ENCODE measurements at regions not wholly inside any gene's neighbourhood (a gene's known extent, or its start where the extent isn't known, plus 50 kb on each side); places are given as distances from the start of the nearest gene placed in this dataset.

DNA sequence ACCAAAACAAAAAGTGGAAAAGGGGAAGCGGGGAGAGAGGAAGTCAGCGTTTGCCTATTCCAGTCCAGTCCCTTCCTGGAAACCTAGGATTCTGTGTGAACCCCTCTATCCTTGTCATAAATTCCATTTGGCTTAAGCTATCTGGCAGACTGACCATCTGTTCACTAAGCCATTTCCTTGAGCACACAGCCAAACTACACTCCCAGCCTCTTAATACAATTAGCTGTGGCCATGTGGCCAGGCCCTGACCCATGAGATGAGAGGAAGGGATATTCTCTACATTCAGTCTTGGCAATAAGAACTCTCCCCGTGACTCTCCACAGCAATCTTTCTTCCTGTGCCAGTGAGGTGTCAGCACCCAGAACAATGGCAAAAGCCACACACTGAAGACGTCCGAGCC is 424.8 kb downstream of the TLE1 start:
- no peak overlapping the region for H3K14ac ChIP-seq (ENCODE audit: low read length in 2 of 2)
- H3K79me1 ChIP-seq (replicated peaks; ENCODE audit: low read length, poor library complexity, severe bottlenecking): no peaks in the 10 kb centered on the region
- no peak overlapping the region for H2BK12ac ChIP-seq (ENCODE audit: low read length in 2 of 2)
- H3K36me3 ChIP-seq (ENCODE audit: control insufficient read depth in 1 of 2, insufficient read depth in 2 of 2, low read depth in 1 of 2, low read length in 2 of 2): no peaks in the 10 kb centered on the region
- H4K8ac ChIP-seq (ENCODE audit: low read length): no peak overlapping the region
- no peak overlapping the region for H3K4me2 ChIP-seq (ENCODE audit: low read length, poor library complexity, severe bottlenecking)
- peak; percentile 40 for DNase-seq
- H2BK5ac ChIP-seq (ENCODE audit: low read depth, low read length, poor library complexity, severe bottlenecking): no peak overlapping the region
- peaks cover 4% of the 10 kb centered on the region for H3K9me3 ChIP-seq (ENCODE audit: control insufficient read depth, low read length)
- H2BK15ac ChIP-seq (ENCODE audit: low read depth, poor library complexity, severe bottlenecking): no peak overlapping the region
- no peak overlapping the region for H2AK5ac ChIP-seq (ENCODE audit: low read length, severe bottlenecking)
- H3K23ac ChIP-seq (ENCODE audit: low read length in 2 of 2): no peak overlapping the region
- H2AFZ ChIP-seq (ENCODE audit: low read depth, low read length): no peak overlapping the region
- no peaks in the 10 kb centered on the region for H3K27me3 ChIP-seq (ENCODE audit: control insufficient read depth in 1 of 2, insufficient read depth in 1 of 2, low read length in 2 of 2)
- no peak overlapping the region for H3K4ac ChIP-seq (ENCODE audit: low read depth in 1 of 2, low read length in 2 of 2)
- peaks cover 3% of the 10 kb centered on the region for H3K4me1 ChIP-seq (ENCODE audit: control insufficient read depth, insufficient read depth, low read depth, low read length)
- no peak overlapping the region for H4K91ac ChIP-seq (ENCODE audit: low read length)
- peak overlapping the region in 1 of 2 experiments; percentile 28 for H3K18ac ChIP-seq (ENCODE audit: low read depth in 1 of 2, low read length in 2 of 2)
- H3K4me3 ChIP-seq (ENCODE audit: insufficient read depth in 1 of 2, low read depth in 1 of 2, low read length in 2 of 2): no peak overlapping the region
- H3K27ac ChIP-seq (ENCODE audit: low read length, poor library complexity, severe bottlenecking): no peak overlapping the region
- H3K9ac ChIP-seq (ENCODE audit: low read length): no peak overlapping the region
- 81% methylated on average over 4 of the region's 5 CpGs for WGBS
- no peak overlapping the region for H2BK120ac ChIP-seq (ENCODE audit: low read depth, low read length)

- no peak overlapping the region for H4K8ac ChIP-seq (ENCODE audit: low read length)
- no peak overlapping the region for H2AK5ac ChIP-seq (ENCODE audit: low read length, severe bottlenecking)
- H2BK12ac ChIP-seq (ENCODE audit: low read length in 2 of 2): no peak overlapping the region
- no peaks in the 10 kb centered on the region for H3K27me3 ChIP-seq (ENCODE audit: control insufficient read depth in 1 of 2, insufficient read depth in 1 of 2, low read length in 2 of 2)
- H3K36me3 ChIP-seq (ENCODE audit: control insufficient read depth in 1 of 2, insufficient read depth in 2 of 2, low read depth in 1 of 2, low read length in 2 of 2): no peaks in the 10 kb centered on the region
- H2BK15ac ChIP-seq (ENCODE audit: low read depth, poor library complexity, severe bottlenecking): no peak overlapping the region
- no peak overlapping the region for H3K4me2 ChIP-seq (ENCODE audit: low read length, poor library complexity, severe bottlenecking)
- no peaks in the 10 kb centered on the region for H3K79me1 ChIP-seq (replicated peaks; ENCODE audit: low read length, poor library complexity, severe bottlenecking)
- DNase-seq: no peak
- WGBS: no CpG with 5 or more reads among the region's 2 CpGs
- no peak overlapping the region for H3K4me3 ChIP-seq (ENCODE audit: insufficient read depth in 1 of 2, low read depth in 1 of 2, low read length in 2 of 2)
- no peak overlapping the region for H3K14ac ChIP-seq (ENCODE audit: low read length in 2 of 2)
- no peak overlapping the region for H2BK5ac ChIP-seq (ENCODE audit: low read depth, low read length, poor library complexity, severe bottlenecking)
- H3K4me1 ChIP-seq (ENCODE audit: control insufficient read depth, insufficient read depth, low read depth, low read length): peaks cover 3% of the 10 kb centered on the region
- H2BK120ac ChIP-seq (ENCODE audit: low read depth, low read length): no peak overlapping the region
- no peak overlapping the region for H3K9ac ChIP-seq (ENCODE audit: low read length)
- H3K4ac ChIP-seq (ENCODE audit: low read depth in 1 of 2, low read length in 2 of 2): no peak overlapping the region
- no peak overlapping the region for H3K27ac ChIP-seq (ENCODE audit: low read length, poor library complexity, severe bottlenecking)
- no peak overlapping the region for H3K18ac ChIP-seq (ENCODE audit: low read depth in 1 of 2, low read length in 2 of 2)
- no peak overlapping the region for H4K91ac ChIP-seq (ENCODE audit: low read length)
- H2AFZ ChIP-seq (ENCODE audit: low read depth, low read length): no peak overlapping the region
- no peak overlapping the region for H3K23ac ChIP-seq (ENCODE audit: low read length in 2 of 2)
- peaks cover 4% of the 10 kb centered on the region for H3K9me3 ChIP-seq (ENCODE audit: control insufficient read depth, low read length)
Measured at GRCh38 chr9:81259896-81260295, 429.5 kb downstream of the TLE1 start.

DNA sequence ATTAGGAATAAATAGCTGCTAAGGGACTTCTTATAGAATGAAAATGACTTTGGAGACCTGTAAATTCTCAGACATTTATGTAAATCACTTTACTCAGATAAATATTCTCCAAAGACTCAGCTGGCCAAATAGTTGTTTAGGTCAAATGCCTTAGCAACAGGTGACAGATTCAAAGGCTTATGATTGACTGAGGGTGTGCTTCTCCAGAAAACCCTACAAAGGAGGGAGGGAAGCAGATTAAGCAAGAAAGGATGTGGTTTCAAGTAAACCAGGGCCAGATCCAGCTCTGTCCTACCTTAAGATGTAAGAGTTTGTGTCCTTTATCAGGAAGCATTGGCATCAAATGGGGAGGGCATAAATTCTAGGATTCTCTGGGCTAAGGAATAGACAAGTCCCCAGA is 433.0 kb downstream of the TLE1 start:
- Histone ChIP-seq H3K18ac (ENCODE audit: low read depth in 1 of 2, low read length in 2 of 2) (no peak overlapping the region), H2BK15ac (ENCODE audit: low read depth, poor library complexity, severe bottlenecking) (no peak overlapping the region), H2BK120ac (ENCODE audit: low read depth, low read length) (no peak overlapping the region), H3K4me2 (ENCODE audit: low read length, poor library complexity, severe bottlenecking) (no peak overlapping the region), H3K36me3 (ENCODE audit: control insufficient read depth in 1 of 2, insufficient read depth in 2 of 2, low read depth in 1 of 2, low read length in 2 of 2) (no peaks in the 10 kb centered on the region), H3K4me1 (ENCODE audit: control insufficient read depth, insufficient read depth, low read depth, low read length) (no peaks in the 10 kb centered on the region), H3K4ac (ENCODE audit: low read depth in 1 of 2, low read length in 2 of 2) (no peak overlapping the region), H4K8ac (ENCODE audit: low read length) (no peak overlapping the region), H3K14ac (ENCODE audit: low read length in 2 of 2) (no peak overlapping the region), H3K23ac (ENCODE audit: low read length in 2 of 2) (no peak overlapping the region), H2BK5ac (ENCODE audit: low read depth, low read length, poor library complexity, severe bottlenecking) (no peak overlapping the region), H3K9me3 (ENCODE audit: control insufficient read depth, low read length) (peaks cover 4% of the 10 kb centered on the region), H4K91ac (ENCODE audit: low read length) (no peak overlapping the region), H3K27me3 (ENCODE audit: control insufficient read depth in 1 of 2, insufficient read depth in 1 of 2, low read length in 2 of 2) (no peaks in the 10 kb centered on the region), H3K9ac (ENCODE audit: low read length) (no peak overlapping the region), H2BK12ac (ENCODE audit: low read length in 2 of 2) (no peak overlapping the region), H3K79me1 (replicated peaks; ENCODE audit: low read length, poor library complexity, severe bottlenecking) (no peaks in the 10 kb centered on the region), H3K4me3 (ENCODE audit: insufficient read depth in 1 of 2, low read depth in 1 of 2, low read length in 2 of 2) (no peak overlapping the region), H3K27ac (ENCODE audit: low read length, poor library complexity, severe bottlenecking) (no peak overlapping the region), H2AK5ac (ENCODE audit: low read length, severe bottlenecking) (no peak overlapping the region), H2AFZ (ENCODE audit: low read depth, low read length) (no peak overlapping the region)
- no peak for DNase-seq

- Histone ChIP-seq H2AK5ac (ENCODE audit: low read length, severe bottlenecking) (no peak overlapping the region), H2BK15ac (ENCODE audit: low read depth, poor library complexity, severe bottlenecking) (no peak overlapping the region), H3K14ac (ENCODE audit: low read length in 2 of 2) (no peak overlapping the region), H2BK5ac (ENCODE audit: low read depth, low read length, poor library complexity, severe bottlenecking) (no peak overlapping the region), H4K8ac (ENCODE audit: low read length) (no peak overlapping the region), H3K4me1 (ENCODE audit: control insufficient read depth, insufficient read depth, low read depth, low read length) (no peaks in the 10 kb centered on the region), H2AFZ (ENCODE audit: low read depth, low read length) (no peak overlapping the region), H3K4ac (ENCODE audit: low read depth in 1 of 2, low read length in 2 of 2) (no peak overlapping the region), H3K36me3 (ENCODE audit: control insufficient read depth in 1 of 2, insufficient read depth in 2 of 2, low read depth in 1 of 2, low read length in 2 of 2) (no peaks in the 10 kb centered on the region), H3K4me3 (ENCODE audit: insufficient read depth in 1 of 2, low read depth in 1 of 2, low read length in 2 of 2) (no peak overlapping the region), H2BK120ac (ENCODE audit: low read depth, low read length) (no peak overlapping the region), H3K4me2 (ENCODE audit: low read length, poor library complexity, severe bottlenecking) (no peak overlapping the region), H3K9ac (ENCODE audit: low read length) (no peak overlapping the region), H4K91ac (ENCODE audit: low read length) (no peak overlapping the region), H3K9me3 (ENCODE audit: control insufficient read depth, low read length) (peaks cover 21% of the 10 kb centered on the region), H2BK12ac (ENCODE audit: low read length in 2 of 2) (no peak overlapping the region), H3K79me1 (replicated peaks; ENCODE audit: low read length, poor library complexity, severe bottlenecking) (no peaks in the 10 kb centered on the region), H3K27ac (ENCODE audit: low read length, poor library complexity, severe bottlenecking) (no peak overlapping the region), H3K23ac (ENCODE audit: low read length in 2 of 2) (no peak overlapping the region), H3K18ac (ENCODE audit: low read depth in 1 of 2, low read length in 2 of 2) (no peak overlapping the region), H3K27me3 (ENCODE audit: control insufficient read depth in 1 of 2, insufficient read depth in 1 of 2, low read length in 2 of 2) (no peaks in the 10 kb centered on the region)
- no CpG with 5 or more reads among the region's 1 CpG for whole genome bisulfite sequencing
- no peak for DNase-seq
Measured at GRCh38 chr9:81250606-81251005, 438.7 kb downstream of the TLE1 start.

All from mesenchymal stem cell (in vitro differentiated cells and primary cell).